Spleen (tissue), 11 donors: ENCODE measurements at regions not wholly inside any gene's neighbourhood (a gene's known extent, or its start where the extent isn't known, plus 50 kb on each side); places are given as distances from the start of the nearest gene placed in this dataset.

Experiments
- DNase-seq: peaks from one replicate; pipeline ENCODE4 v3.0.0-alpha.2; 2020
- H3K27ac ChIP-seq, 8 donors: fragments of 200-600 bp; sonication (generic) in 7 of 8; 1 replicate in 4 of 8; 2 replicates in 4 of 8; pipeline versions ENCODE4 v1.5.0 to v1.8.0; 2016 to 2021; ENCODE audit warnings: inconsistent platforms in 4 of 8, mild to moderate bottlenecking in 4 of 8, moderate library complexity in 1 of 8
- H3K27me3 ChIP-seq, 7 donors: fragments of 200-600 bp; sonication (generic) in 6 of 7; replicated peaks in 1 of 7; 1 replicate in 4 of 7; 2 replicates in 3 of 7; pipeline versions ENCODE4 v1.5.0 to v1.8.0; 2016 to 2021; ENCODE audit warnings: inconsistent platforms in 3 of 7, mild to moderate bottlenecking in 1 of 7
- H3K36me3 ChIP-seq, 6 donors: fragments of 200-600 bp; sonication (generic) in 5 of 6; 1 replicate in 4 of 6; 2 replicates in 2 of 6; pipeline versions ENCODE4 v1.5.0 to v1.8.0; 2016 to 2021; ENCODE audit warnings: inconsistent platforms in 2 of 6
- H3K4me1 ChIP-seq, 6 donors: fragments of 200-600 bp; sonication (generic) in 5 of 6; 1 replicate in 3 of 6; 2 replicates in 3 of 6; pipeline versions ENCODE4 v1.5.0 to v1.8.0; 2016 to 2021; ENCODE audit warnings: inconsistent platforms in 3 of 6
- H3K4me3 ChIP-seq, 8 donors: fragments of 200-600 bp; sonication (generic) in 7 of 8; 1 replicate in 4 of 8; 2 replicates in 4 of 8; pipeline versions ENCODE4 v1.5.0 to v1.8.0; 2016 to 2021; ENCODE audit warnings: inconsistent platforms in 4 of 8, mild to moderate bottlenecking in 4 of 8, moderate library complexity in 2 of 8
- H3K9me3 ChIP-seq, 8 donors: fragments of 200-600 bp; sonication (generic) in 7 of 8; 1 replicate in 4 of 8; 2 replicates in 4 of 8; pipeline versions ENCODE4 v1.5.0 to v1.8.0; 2016 to 2021; ENCODE audit warnings: inconsistent platforms in 4 of 8
- POLR2A ChIP-seq, 3 donors: fragments of 450-650 bp; IDR thresholded peaks; one replicate each; pipeline ENCODE4 v1.5.1; 2017; ENCODE audit warnings: antibody characterized with exemption in 3 of 3, mild to moderate bottlenecking in 1 of 3
- POLR2AphosphoS5 ChIP-seq, 3 donors: sonication (generic); formaldehyde crosslinking; IDR thresholded peaks; one replicate each; pipeline ENCODE4 v1.5.1; 2017; ENCODE audit warnings: antibody characterized with exemption in 3 of 3
- WGBS, 5 donors: extraction: QIAGEN DNeasy Blood & Tissue Kit in 3 of 5; methylation state at CpG; one replicate each; pipeline versions ENCODE4 v1.1.5 to v1.1.7; 2013 to 2018; 5-methylcytosine and 5-hydroxymethylcytosine counted together
- intact Hi-C: fragments of 100-400 bp; cut with DNase I; formaldehyde crosslinking; loops from one replicate; pipeline ENCODE4 v1.15.0; 2023; ENCODE audit warnings: low total_unique reads
- TF ChIP-seq, protein P1 (sequence below), 11 experiments: fragments of 200-600 bp in 7 of 11; fragments of 450-650 bp in 4 of 11; sonication (generic) in 4 of 11; IDR thresholded peaks in 8 of 11; conservative IDR thresholded peaks in 3 of 11; 1 replicate in 7 of 11; 2 replicates in 4 of 11; pipeline versions ENCODE4 v1.4.0 to v1.8.0; 2016 to 2021; ENCODE audit warnings: antibody characterized with exemption in 11 of 11, inconsistent platforms in 4 of 11, mild to moderate bottlenecking in 1 of 11
- donor health status: healthy with polysubstance abuse.
- donor health status: DM: no; HTN: no; CAD: no; lungs with moderate emphysema.
- donor health status: DM: no; HTN: no; CAD: no.
- donor health status: Bipolar disorder and iron deficiency.
- donor health status: healthy.
- donor health status: DM: no; HTN: no; CAD: no.
- donor health status: DM: yes; HTN: yes; CAD: no.

DNA sequence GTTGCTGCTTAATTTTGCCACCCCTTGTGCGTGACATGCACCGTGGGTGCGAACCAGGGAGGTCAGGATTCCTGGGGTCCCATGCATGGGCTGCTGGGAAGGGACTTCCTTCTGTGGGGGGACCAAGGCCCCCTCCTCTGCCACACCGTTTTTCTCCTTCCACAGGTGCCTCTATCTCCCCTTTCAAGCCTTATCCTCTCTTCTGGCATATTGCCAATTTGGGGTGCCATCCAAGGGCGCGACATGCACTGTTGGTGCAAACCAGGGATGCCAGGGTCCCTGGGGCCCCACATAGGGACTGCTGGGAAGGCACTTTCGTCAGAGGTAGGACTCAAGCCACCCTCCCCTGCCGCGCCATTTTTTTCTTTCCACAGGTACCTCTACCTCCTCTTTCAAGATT is 289.0 kb downstream of the ALG10 start:
- Histone ChIP-seq H3K4me3 (no peak overlapping the region), H3K27me3 (no peaks in the 10 kb centered on the region), H3K4me1 (no peaks in the 10 kb centered on the region), H3K9me3 (peaks cover 0 to 100% (median 97%) of the 10 kb centered on the region in 8 donors), H3K36me3 (no peaks in the 10 kb centered on the region), H3K27ac (no peak overlapping the region)
- 63 to 76% (median 75%) methylated on average over 9 of the region's 9 CpGs for WGBS, 5 donors
- intact Hi-C loops: no loop called here
- DNase-seq: no peak
- TF ChIP-seq, protein P1, sequence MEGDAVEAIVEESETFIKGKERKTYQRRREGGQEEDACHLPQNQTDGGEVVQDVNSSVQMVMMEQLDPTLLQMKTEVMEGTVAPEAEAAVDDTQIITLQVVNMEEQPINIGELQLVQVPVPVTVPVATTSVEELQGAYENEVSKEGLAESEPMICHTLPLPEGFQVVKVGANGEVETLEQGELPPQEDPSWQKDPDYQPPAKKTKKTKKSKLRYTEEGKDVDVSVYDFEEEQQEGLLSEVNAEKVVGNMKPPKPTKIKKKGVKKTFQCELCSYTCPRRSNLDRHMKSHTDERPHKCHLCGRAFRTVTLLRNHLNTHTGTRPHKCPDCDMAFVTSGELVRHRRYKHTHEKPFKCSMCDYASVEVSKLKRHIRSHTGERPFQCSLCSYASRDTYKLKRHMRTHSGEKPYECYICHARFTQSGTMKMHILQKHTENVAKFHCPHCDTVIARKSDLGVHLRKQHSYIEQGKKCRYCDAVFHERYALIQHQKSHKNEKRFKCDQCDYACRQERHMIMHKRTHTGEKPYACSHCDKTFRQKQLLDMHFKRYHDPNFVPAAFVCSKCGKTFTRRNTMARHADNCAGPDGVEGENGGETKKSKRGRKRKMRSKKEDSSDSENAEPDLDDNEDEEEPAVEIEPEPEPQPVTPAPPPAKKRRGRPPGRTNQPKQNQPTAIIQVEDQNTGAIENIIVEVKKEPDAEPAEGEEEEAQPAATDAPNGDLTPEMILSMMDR (IDR thresholded peaks at IDR 0.05 in 8 of 11, conservative IDR thresholded peaks at IDR 0.05 in 3 of 11): no peak
- TF ChIP-seq POLR2A (IDR thresholded peaks at IDR 0.05) (no peak), POLR2AphosphoS5 (IDR thresholded peaks at IDR 0.05) (no peak)

DNA sequence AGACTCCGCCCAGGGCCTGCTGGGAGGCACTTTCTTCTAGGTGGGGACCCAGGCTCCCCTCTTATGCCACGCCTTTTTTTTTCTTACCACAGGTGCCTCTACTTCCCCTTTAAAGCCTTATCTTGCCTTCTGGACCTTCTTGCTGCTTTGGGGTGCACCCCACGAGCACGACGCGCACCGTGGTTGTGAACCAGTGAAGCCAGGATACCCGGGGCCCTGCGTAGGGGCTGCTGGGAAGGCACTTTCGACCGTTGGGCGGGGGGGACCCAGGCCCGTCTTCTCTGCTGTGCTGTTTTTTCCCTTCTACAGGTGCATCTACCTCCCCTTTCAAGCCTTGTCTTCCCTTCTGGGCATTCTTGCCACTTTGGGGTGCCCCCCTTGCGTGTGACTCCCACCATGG is 305.4 kb downstream of the ALG10 start:
- Histone ChIP-seq H3K4me1 (no peaks in the 10 kb centered on the region), H3K27me3 (peaks cover 0 to 14% (median 0%) of the 10 kb centered on the region in 7 donors), H3K27ac (no peak overlapping the region), H3K36me3 (no peaks in the 10 kb centered on the region), H3K4me3 (no peak overlapping the region), H3K9me3 (peaks cover 0 to 100% (median 95%) of the 10 kb centered on the region in 8 donors)
- no peak for DNase-seq
- intact Hi-C loops: no loop called here
- WGBS, 5 donors: 81 to 86% (median 85%) methylated on average over 14 of the region's 14 CpGs
- TF ChIP-seq, protein P1 (IDR thresholded peaks at IDR 0.05 in 8 of 11, conservative IDR thresholded peaks at IDR 0.05 in 3 of 11): no peak
- TF ChIP-seq POLR2AphosphoS5 (IDR thresholded peaks at IDR 0.05) (no peak), POLR2A (IDR thresholded peaks at IDR 0.05) (no peak)

DNA sequence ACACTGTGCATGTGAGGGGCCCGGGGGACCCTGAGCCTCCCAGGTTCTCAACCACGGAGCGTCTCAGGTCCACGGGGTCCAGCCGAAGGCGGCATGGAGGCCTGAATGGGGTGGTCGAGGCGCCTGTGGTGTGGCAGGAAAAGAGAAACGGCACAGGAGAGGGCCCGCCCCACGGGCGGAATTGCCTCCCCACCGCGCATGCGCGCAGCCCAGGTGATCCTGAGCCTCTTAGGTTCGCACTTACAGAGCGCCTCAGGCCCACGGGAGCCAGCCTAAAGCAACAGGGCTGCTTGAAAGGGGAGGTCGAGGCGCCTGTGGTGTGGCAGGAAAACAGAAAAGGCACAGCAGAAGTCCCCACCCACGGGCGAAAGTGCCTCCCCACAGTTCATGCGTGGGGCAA is 311.0 kb downstream of the ALG10 start:
- intact Hi-C loops: no loop called here
- Histone ChIP-seq H3K36me3 (no peaks in the 10 kb centered on the region), H3K4me3 (no peak overlapping the region), H3K9me3 (peaks cover 0 to 100% (median 87%) of the 10 kb centered on the region in 8 donors), H3K4me1 (no peaks in the 10 kb centered on the region), H3K27me3 (peaks cover 0 to 48% (median 0%) of the 10 kb centered on the region in 7 donors), H3K27ac (no peak overlapping the region)
- DNase-seq: no peak
- TF ChIP-seq, protein P1 (IDR thresholded peaks at IDR 0.05 in 8 of 11, conservative IDR thresholded peaks at IDR 0.05 in 3 of 11): no peak
- TF ChIP-seq POLR2AphosphoS5 (IDR thresholded peaks at IDR 0.05) (no peak), POLR2A (IDR thresholded peaks at IDR 0.05) (no peak)
- 69 to 79% (median 72%) methylated on average over 18 to 24 of the region's 24 CpGs for WGBS, 5 donors

DNA sequence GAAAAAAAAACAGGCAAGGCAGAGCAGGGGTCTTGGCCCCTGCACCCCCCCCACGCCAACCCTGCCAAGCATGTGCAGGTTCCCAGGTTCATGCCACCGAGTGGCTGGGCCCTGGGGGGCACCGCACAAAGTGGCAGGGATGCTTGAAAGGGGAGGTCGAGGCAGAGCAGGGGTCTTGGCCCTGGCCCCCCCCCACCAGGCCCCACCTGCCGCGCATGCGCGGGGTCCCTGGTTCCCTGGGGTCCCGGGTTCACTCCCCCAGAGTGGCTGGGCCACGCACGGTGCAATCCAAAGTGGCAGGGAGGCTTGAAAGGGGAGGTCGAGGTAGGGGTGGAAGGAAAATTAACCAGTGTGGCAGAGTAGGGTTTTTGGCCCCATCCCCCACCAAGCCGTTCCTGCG is 312.2 kb downstream of the ALG10 start:
- Histone ChIP-seq H3K36me3 (no peaks in the 10 kb centered on the region), H3K27ac (no peak overlapping the region), H3K4me3 (no peak overlapping the region), H3K27me3 (peaks cover 0 to 48% (median 0%) of the 10 kb centered on the region in 7 donors), H3K9me3 (peaks cover 0 to 100% (median 88%) of the 10 kb centered on the region in 8 donors), H3K4me1 (no peaks in the 10 kb centered on the region)
- TF ChIP-seq POLR2A (IDR thresholded peaks at IDR 0.05) (no peak), POLR2AphosphoS5 (IDR thresholded peaks at IDR 0.05) (no peak)
- TF ChIP-seq, protein P1 (IDR thresholded peaks at IDR 0.05 in 8 of 11, conservative IDR thresholded peaks at IDR 0.05 in 3 of 11): no peak
- WGBS, 5 donors: 73 to 83% (median 80%) methylated on average over 14 of the region's 14 CpGs
- intact Hi-C loops: no loop called here
- DNase-seq: no peak
